Prostate gland (tissue), 2 donors: ENCODE measurements at regions not wholly inside any gene's neighbourhood (a gene's known extent, or its start where the extent isn't known, plus 50 kb on each side); places are given as distances from the start of the nearest gene placed in this dataset.

ENCODE experiments used
- CTCF ChIP-seq, 4 experiments: fragments of 200-600 bp in 2 of 4; fragments of 450-650 bp in 2 of 4; sonication (generic) in 2 of 4; IDR thresholded peaks; 1 replicate in 3 of 4; 2 replicates in 1 of 4; pipeline ENCODE4 v1.5.1; 2016 to 2019; ENCODE audit warnings: antibody characterized with exemption in 4 of 4, mild to moderate bottlenecking in 2 of 4, moderate library complexity in 2 of 4
- POLR2AphosphoS5 ChIP-seq: sonication (generic); formaldehyde crosslinking; IDR thresholded peaks from one replicate; pipeline ENCODE4 v1.6.1; 2017; ENCODE audit warnings: antibody characterized with exemption

DNA sequence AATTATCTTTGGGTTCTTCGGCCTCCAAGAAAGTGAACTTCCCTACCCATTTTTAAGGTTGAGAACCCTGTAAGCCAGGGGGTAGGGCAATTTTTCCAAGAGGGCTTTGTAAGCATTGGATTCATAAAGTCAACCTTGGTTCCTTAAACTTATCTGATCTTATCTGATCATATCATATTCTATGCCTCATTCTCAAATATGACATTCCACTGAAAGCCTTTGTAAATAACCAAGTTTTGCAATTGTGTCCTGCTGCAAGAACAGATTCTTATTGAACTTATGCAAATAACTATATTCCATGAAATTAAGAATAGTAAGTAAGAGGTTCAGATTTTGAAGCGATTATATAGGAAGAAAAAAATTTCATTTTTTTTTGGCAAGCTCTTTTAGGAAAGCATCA, 649.5 kb downstream of the LRRC70 start:
- TF ChIP-seq CTCF (IDR thresholded peaks at IDR 0.05): no peak
- no peak for TF ChIP-seq POLR2AphosphoS5
